ENCODE measurements at regions not wholly inside any gene's neighbourhood (a gene's known extent, or its start where the extent isn't known, plus 50 kb on each side); places are given as distances from the start of the nearest gene placed in this dataset.
"Not testable (repeated sequence)": the region's sequence is repeated elsewhere in the genome, so short reads cannot be mapped to it uniquely, and the experiment has no call there.

DNA sequence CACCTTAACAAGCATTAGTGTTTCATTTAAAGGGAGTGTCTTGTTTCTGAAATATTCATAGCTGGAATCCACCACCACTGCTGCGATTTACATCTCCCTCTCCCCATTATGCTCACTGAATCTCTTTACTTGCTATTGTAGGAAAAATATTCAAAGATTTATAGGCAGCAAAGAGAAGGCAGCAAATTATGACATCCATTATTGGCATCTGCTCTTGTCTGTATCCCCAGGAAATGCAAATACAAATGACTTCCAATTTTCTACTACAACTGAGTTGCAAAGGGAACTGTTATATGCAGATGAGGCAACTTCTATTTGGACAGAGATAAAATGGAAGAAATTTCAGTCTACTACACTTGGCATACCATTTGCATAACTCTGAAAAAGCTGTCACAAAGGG is 88.4 kb upstream of the PRKD1 start:
- ChIA-PET CTCF (no interaction called here), POLR2A (no interaction called here)
- no peak overlapping the region for H3K27ac ChIP-seq (ENCODE audit: low read depth, low read length)
- H3K27me3 ChIP-seq (ENCODE audit: control insufficient read depth, insufficient read depth, low read length): no peaks in the 10 kb centered on the region
- no peak for DNase-seq (ENCODE audit: low read depth, low spot score)
- H3K9me3 ChIP-seq (ENCODE audit: control insufficient read depth, insufficient read depth, low read length): no peaks in the 10 kb centered on the region
- no peak overlapping the region for H3K4me3 ChIP-seq (ENCODE audit: low read depth, low read length)
- TF ChIP-seq, protein P1, sequence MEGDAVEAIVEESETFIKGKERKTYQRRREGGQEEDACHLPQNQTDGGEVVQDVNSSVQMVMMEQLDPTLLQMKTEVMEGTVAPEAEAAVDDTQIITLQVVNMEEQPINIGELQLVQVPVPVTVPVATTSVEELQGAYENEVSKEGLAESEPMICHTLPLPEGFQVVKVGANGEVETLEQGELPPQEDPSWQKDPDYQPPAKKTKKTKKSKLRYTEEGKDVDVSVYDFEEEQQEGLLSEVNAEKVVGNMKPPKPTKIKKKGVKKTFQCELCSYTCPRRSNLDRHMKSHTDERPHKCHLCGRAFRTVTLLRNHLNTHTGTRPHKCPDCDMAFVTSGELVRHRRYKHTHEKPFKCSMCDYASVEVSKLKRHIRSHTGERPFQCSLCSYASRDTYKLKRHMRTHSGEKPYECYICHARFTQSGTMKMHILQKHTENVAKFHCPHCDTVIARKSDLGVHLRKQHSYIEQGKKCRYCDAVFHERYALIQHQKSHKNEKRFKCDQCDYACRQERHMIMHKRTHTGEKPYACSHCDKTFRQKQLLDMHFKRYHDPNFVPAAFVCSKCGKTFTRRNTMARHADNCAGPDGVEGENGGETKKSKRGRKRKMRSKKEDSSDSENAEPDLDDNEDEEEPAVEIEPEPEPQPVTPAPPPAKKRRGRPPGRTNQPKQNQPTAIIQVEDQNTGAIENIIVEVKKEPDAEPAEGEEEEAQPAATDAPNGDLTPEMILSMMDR (IDR thresholded peaks at IDR 0.05; ENCODE audit: low read depth, low read length): no peak

DNA sequence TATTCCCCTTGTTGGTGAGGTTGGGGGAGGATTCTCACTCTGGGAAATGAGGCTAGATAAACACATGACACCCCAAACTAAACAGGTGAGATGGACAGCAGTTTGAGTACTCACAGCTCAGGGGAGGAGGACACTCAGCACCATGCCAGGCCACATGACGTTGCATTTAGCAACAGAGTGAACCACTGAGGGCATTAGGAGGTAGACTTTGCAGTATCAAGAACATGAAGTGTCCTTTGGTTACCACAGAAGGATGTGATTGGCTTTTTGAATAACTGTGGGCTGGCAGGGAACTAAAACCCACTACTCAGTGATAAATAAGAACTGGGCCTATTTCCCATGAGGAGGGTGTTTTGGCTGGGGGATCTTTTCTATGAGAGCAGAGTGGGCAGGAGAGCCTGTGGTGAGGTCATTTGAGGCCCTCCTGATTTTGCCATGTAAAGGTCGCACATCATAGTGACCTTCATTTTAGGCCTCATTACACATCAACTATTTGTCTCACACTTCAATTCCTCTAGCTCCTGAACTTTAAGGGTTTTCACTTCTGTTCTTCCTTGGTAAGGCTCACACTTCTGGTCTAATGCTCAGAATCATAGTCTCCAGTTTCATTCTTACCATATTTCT is 89.8 kb upstream of the PRKD1 start:
- POLR2A ChIA-PET: no interaction called here
- H3K27ac ChIP-seq (ENCODE audit: low read depth, low read length): no peak overlapping the region
- H3K9me3 ChIP-seq (ENCODE audit: control insufficient read depth, insufficient read depth, low read length): no peaks in the 10 kb centered on the region
- CTCF ChIA-PET: interaction anchor here (1.1 kb wide), 1 partner anchor 254 kb away, joined by 3 read pairs; no protein-coding TSS in a partner anchor
- TF ChIP-seq, protein P1 (IDR thresholded peaks at IDR 0.05; ENCODE audit: low read depth, low read length): no peak
- no peak overlapping the region for H3K4me3 ChIP-seq (ENCODE audit: low read depth, low read length)
- no peak for DNase-seq (ENCODE audit: low read depth, low spot score)
- H3K27me3 ChIP-seq (ENCODE audit: control insufficient read depth, insufficient read depth, low read length): no peaks in the 10 kb centered on the region

DNA sequence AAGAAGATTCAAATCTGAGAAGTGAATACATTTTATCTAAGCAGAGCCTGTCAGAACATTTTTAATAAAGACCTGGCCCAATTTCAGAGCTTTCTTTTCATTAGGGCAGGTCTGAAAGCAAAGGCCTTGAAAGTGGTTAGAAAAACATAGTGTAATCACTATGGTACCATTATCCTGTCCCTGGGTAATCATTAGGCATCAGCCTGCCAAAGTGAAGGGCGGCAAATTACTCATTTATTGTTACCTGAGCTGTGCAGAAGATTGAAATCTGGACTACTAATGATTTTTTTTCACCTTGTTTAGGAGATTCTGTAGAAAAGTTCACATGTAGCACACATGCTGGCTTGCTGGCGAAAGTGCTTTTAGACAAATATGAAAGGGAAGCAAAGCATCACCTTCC is 92.6 kb upstream of the PRKD1 start:
- TF ChIP-seq, protein P1 (IDR thresholded peaks at IDR 0.05; ENCODE audit: low read depth, low read length): no peak
- no peak overlapping the region for H3K27ac ChIP-seq (ENCODE audit: low read depth, low read length)
- H3K27me3 ChIP-seq (ENCODE audit: control insufficient read depth, insufficient read depth, low read length): no peaks in the 10 kb centered on the region
- no peak overlapping the region for H3K4me3 ChIP-seq (ENCODE audit: low read depth, low read length)
- H3K9me3 ChIP-seq (ENCODE audit: control insufficient read depth, insufficient read depth, low read length): peaks cover 5% of the 10 kb centered on the region; the same call in 1 of the 2 replicates
- DNase-seq (ENCODE audit: low read depth, low spot score): no peak
- CTCF ChIA-PET: interaction anchor here (1.3 to 1.5 kb wide), 2 partner anchors 15 to 195 kb away, joined by 3 to 4 read pairs; no protein-coding TSS in a partner anchor
- POLR2A ChIA-PET: no interaction called here

DNA sequence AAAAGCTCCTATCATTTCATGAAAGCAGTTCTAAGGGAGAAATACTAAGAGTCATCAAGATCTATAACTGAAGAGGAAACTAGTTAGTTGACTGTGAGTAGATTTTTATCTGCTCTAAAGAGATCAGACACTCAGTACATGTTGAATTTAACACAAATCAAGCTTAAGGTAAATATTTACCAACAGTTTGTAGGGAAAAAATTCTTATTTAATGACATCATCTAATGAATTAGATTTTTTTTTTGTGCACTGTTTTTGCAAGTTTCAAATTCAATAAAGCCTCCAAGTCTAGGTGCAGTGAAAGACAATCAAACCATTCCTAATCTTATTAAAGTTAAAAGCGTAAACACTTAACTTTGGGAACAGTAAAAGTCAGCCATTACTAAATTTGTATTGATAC is 93.0 kb upstream of the PRKD1 start:
- ChIA-PET CTCF (interaction anchor here (1.3 to 1.5 kb wide), 2 partner anchors 15 to 194 kb away, joined by 3 to 4 read pairs; no protein-coding TSS in a partner anchor), POLR2A (no interaction called here)
- DNase-seq (ENCODE audit: low read depth, low spot score): no peak

DNA sequence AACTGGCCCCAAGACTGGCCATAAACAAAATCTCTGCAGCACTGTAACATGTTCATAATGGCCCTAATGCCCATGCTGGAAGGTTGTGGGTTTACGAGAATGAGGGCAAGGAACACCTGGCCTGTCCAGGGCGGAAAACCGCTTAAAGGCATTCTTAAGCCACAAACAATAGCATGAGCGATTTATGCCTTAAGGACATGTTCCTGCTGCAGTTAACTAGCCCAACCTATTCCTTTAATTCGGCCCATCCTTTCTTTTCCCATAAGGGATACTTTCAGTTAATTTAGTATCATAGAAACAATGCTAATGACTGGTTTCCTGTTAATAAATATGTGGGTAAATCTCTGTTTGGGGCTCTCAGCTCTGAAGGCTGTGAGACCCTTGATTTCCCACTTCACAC is 95.7 kb upstream of the PRKD1 start:
- H3K4me3 ChIP-seq (ENCODE audit: low read depth, low read length); DNase-seq (ENCODE audit: low read depth, low spot score); H3K27me3 ChIP-seq (ENCODE audit: control insufficient read depth, insufficient read depth, low read length); CTCF ChIA-PET; H3K27ac ChIP-seq (ENCODE audit: low read depth, low read length); POLR2A ChIA-PET; H3K9me3 ChIP-seq (ENCODE audit: control insufficient read depth, insufficient read depth, low read length): not testable (repeated sequence)

More for the DNA sequence above, 93.0 kb upstream of the PRKD1 start:
- H3K27me3 ChIP-seq (ENCODE audit: control insufficient read depth, insufficient read depth, low read length): no peaks in the 10 kb centered on the region
- H3K4me3 ChIP-seq (ENCODE audit: low read depth, low read length): no peak overlapping the region
- H3K9me3 ChIP-seq (ENCODE audit: control insufficient read depth, insufficient read depth, low read length): peaks cover 5% of the 10 kb centered on the region; the same call in 1 of the 2 replicates
- TF ChIP-seq, protein P1 (IDR thresholded peaks at IDR 0.05; ENCODE audit: low read depth, low read length): no peak
- H3K27ac ChIP-seq (ENCODE audit: low read depth, low read length): no peak overlapping the region

All from AG04450 (cell line).